Caco-2 (cell line): ENCODE measurements at regions not wholly inside any gene's neighbourhood (a gene's known extent, or its start where the extent isn't known, plus 50 kb on each side); places are given as distances from the start of the nearest gene placed in this dataset.

Source experiments
- BruUV-seq: library from RNA; stranded (reverse); fragments of 400-500 nt; replicated peaks from 2 replicates; lab custom pipeline; 2021; lab: Mats Ljungman, UMichigan
- CTCF ChIA-PET: fragments of 300-600 bp; sonication (Branson Sonifier 250); formaldehyde crosslinking; loops from one replicate; lab custom pipeline; 2022; ENCODE audit warnings: antibody characterized with exemption; lab: Charles Lee
- POLR2A ChIA-PET: fragments of 300-600 bp; sonication (Branson Sonifier 250); formaldehyde crosslinking; loops from one replicate; lab custom pipeline; 2022; ENCODE audit warnings: antibody characterized with exemption; lab: Charles Lee
- DNase-seq, 2 experiments: peaks; one replicate each; pipeline versions ENCODE4 v3.0.0 to v3.0.0-alpha.2; 2020 to 2022
- H3K27me3 ChIP-seq: replicated peaks from 2 replicates; pipeline ENCODE4 v1.6.0; 2011; ENCODE audit warnings: low read length; ENCODE audit not compliant: control insufficient read depth, insufficient read depth
- H3K36me3 ChIP-seq: 2 replicates; pipeline ENCODE4 v1.5.1; 2011; ENCODE audit warnings: low read length; ENCODE audit not compliant: control insufficient read depth, insufficient read depth
- H3K4me1 ChIP-seq: fragments of 250-450 bp; sonication (Bioruptor Pico); 2 replicates; pipeline ENCODE4 v1.5.1; 2020; ENCODE audit warnings: mild to moderate bottlenecking
- H3K4me3 ChIP-seq: 2 replicates; pipeline ENCODE4 v1.5.1; 2011; ENCODE audit warnings: low read depth, mild to moderate bottlenecking, control low read depth, low read length
- H3K9me3 ChIP-seq: fragments of 250-450 bp; sonication (Bioruptor Pico); 2 replicates; pipeline ENCODE4 v1.5.1; 2020; ENCODE audit warnings: mild to moderate bottlenecking, moderate library complexity
- H3K27ac Mint-ChIP-seq: one replicate; pipeline ENCODE4 v1.8.0; 2022; ENCODE audit warnings: mixed read lengths; ENCODE audit not compliant: unreplicated experiment
- H3K27me3 Mint-ChIP-seq: one replicate; pipeline ENCODE4 v1.8.0; 2022; ENCODE audit warnings: mixed read lengths; ENCODE audit not compliant: insufficient read depth, unreplicated experiment
- H3K36me3 Mint-ChIP-seq: one replicate; pipeline ENCODE4 v1.8.0; 2022; ENCODE audit warnings: mild to moderate bottlenecking, mixed read lengths; ENCODE audit not compliant: insufficient read depth, unreplicated experiment
- H3K4me1 Mint-ChIP-seq: one replicate; pipeline ENCODE4 v1.8.0; 2022; ENCODE audit warnings: low read depth, mixed read lengths; ENCODE audit not compliant: unreplicated experiment
- H3K4me3 Mint-ChIP-seq: one replicate; pipeline ENCODE4 v1.8.0; 2022; ENCODE audit warnings: mild to moderate bottlenecking, moderate library complexity, mixed read lengths; ENCODE audit not compliant: unreplicated experiment
- H3K9me3 Mint-ChIP-seq: one replicate; pipeline ENCODE4 v1.8.0; 2022; ENCODE audit warnings: mixed read lengths; ENCODE audit not compliant: unreplicated experiment
- intact Hi-C: fragments of 100-400 bp; cut with micrococcal nuclease; formaldehyde crosslinking; loops from one replicate; pipeline ENCODE4 v1.10.0; 2022; ENCODE audit not compliant: unreplicated experiment
- TF ChIP-seq, protein P1 (sequence below), 2 experiments: fragments of 200-600 bp in 1 of 2; IDR thresholded peaks; 1 replicate in 1 of 2; 2 replicates in 1 of 2; pipeline versions ENCODE4 v1.5.1 to v1.8.0; 2011 to 2022; ENCODE audit warnings: antibody characterized with exemption in 1 of 2, control low read depth in 1 of 2, inconsistent platforms in 1 of 2, low read depth in 1 of 2, low read length in 1 of 2, mild to moderate bottlenecking in 1 of 2, moderate library complexity in 1 of 2; ENCODE audit not compliant: insufficient read depth in 1 of 2, severe bottlenecking in 1 of 2, unreplicated experiment in 1 of 2

DNA sequence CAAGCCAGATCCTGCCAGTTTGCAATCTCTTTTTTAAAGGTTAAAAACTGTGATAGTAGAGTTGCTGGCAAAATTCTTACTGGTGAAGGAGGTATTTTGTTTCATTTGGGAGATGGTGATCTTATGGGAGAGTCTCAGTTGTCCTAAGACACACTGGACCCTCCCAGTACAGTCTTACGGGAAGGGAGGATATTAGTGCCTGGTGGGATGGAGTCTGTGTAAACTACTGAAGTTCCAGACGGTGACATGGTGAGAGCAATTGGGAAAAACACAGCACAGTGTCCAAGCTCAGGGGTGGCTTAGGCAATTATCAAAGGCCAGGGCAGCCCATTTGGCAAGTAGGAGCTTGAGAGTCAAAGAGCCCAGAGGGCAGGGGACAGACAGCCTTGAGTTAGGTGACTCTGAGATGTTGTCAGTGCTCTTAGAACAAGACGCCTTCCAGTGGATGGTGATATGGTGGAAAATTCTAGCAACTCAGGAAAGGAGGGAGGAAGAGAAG, 143.7 kb upstream of the CCDC68 start:
- peaks cover 18% of the 10 kb centered on the region for H3K4me1 Mint-ChIP-seq
- Histone ChIP-seq H3K4me3 (no peak overlapping the region), H3K4me1 (peaks cover 40% of the 10 kb centered on the region), H3K36me3 (no peaks in the 10 kb centered on the region), H3K27me3 (no peaks in the 10 kb centered on the region), H3K9me3 (no peaks in the 10 kb centered on the region)
- POLR2A ChIA-PET, result no interaction called here
- intact Hi-C loops, result no loop called here
- no peak for DNase-seq
- CTCF ChIA-PET, result no interaction called here
- H3K27me3 Mint-ChIP-seq, result no peaks in the 10 kb centered on the region
- peaks cover 10% of the 10 kb centered on the region for H3K9me3 Mint-ChIP-seq
- no peaks in the 10 kb centered on the region for H3K36me3 Mint-ChIP-seq
- peak overlapping the region; percentile 91 for H3K27ac Mint-ChIP-seq
- no TSS peak for BruUV-seq
- TF ChIP-seq, protein P1, sequence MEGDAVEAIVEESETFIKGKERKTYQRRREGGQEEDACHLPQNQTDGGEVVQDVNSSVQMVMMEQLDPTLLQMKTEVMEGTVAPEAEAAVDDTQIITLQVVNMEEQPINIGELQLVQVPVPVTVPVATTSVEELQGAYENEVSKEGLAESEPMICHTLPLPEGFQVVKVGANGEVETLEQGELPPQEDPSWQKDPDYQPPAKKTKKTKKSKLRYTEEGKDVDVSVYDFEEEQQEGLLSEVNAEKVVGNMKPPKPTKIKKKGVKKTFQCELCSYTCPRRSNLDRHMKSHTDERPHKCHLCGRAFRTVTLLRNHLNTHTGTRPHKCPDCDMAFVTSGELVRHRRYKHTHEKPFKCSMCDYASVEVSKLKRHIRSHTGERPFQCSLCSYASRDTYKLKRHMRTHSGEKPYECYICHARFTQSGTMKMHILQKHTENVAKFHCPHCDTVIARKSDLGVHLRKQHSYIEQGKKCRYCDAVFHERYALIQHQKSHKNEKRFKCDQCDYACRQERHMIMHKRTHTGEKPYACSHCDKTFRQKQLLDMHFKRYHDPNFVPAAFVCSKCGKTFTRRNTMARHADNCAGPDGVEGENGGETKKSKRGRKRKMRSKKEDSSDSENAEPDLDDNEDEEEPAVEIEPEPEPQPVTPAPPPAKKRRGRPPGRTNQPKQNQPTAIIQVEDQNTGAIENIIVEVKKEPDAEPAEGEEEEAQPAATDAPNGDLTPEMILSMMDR (IDR thresholded peaks at IDR 0.05; ENCODE audit: insufficient read depth in 1 of 2, low read depth in 1 of 2, low read length in 1 of 2, severe bottlenecking in 1 of 2, unreplicated experiment in 1 of 2), result no peak
- H3K4me3 Mint-ChIP-seq, result no peak overlapping the region

DNA sequence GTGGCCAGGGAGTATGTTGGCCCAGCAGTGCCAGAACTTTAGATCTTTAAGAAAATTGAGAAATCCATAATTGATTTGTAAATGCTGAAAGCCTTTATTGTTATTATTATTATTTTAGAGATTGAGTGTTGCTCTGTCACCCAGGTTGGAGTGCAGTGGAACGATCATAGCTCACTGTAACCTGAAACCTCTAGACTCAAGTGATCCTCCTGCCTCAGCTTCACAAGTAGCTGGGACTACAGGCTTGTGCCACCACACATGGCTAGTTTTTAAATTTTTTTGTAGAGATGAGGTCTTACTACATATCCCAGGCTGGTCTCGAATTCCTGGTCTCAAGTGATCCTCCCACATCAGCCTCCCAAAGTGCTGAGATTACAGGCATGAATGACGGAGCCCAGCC, 143.2 kb upstream of the CCDC68 start:
- Mint-ChIP-seq H3K4me3 (no peak overlapping the region), H3K9me3 (peaks cover 10% of the 10 kb centered on the region), H3K27ac (peak overlapping the region; percentile 91), H3K4me1 (peaks cover 23% of the 10 kb centered on the region), H3K27me3 (no peaks in the 10 kb centered on the region), H3K36me3 (no peaks in the 10 kb centered on the region)
- POLR2A ChIA-PET, result no interaction called here
- H3K9me3 ChIP-seq, result no peaks in the 10 kb centered on the region
- no peak for DNase-seq
- H3K4me1 ChIP-seq, result peaks cover 42% of the 10 kb centered on the region
- no peaks in the 10 kb centered on the region for H3K27me3 ChIP-seq
- no peaks in the 10 kb centered on the region for H3K36me3 ChIP-seq
- intact Hi-C loops, result no loop called here
- TF ChIP-seq, protein P1 (IDR thresholded peaks at IDR 0.05; ENCODE audit: insufficient read depth in 1 of 2, low read depth in 1 of 2, low read length in 1 of 2, severe bottlenecking in 1 of 2, unreplicated experiment in 1 of 2), result no peak
- CTCF ChIA-PET, result no interaction called here
- BruUV-seq, result no TSS peak
- H3K4me3 ChIP-seq, result no peak overlapping the region

DNA sequence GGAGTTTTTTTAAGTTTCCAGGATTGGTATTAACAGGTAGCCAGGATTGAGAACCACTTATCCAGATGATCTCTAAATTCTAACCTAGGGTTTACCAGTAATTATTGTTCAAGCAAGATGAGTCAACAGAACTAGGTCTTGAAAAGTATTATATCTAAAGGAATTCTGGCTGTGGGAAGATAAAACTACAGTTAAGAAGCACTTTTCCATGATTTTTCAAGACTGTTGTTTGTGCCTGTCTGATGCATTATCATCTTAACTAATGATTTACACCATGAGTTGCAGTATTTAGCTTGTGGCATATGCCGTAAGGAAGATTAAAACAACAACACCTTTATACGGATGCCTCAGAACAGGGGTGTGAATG, 142.2 kb upstream of the CCDC68 start:
- H3K27ac Mint-ChIP-seq, result peak overlapping the region; percentile 77
- POLR2A ChIA-PET, result no interaction called here
- CTCF ChIA-PET, result interaction anchor here (0.6 kb wide), 1 partner anchor 209 kb away, joined by 3 read pairs; no protein-coding TSS in a partner anchor
- no peaks in the 10 kb centered on the region for H3K36me3 ChIP-seq
- H3K4me1 ChIP-seq, result peaks cover 52% of the 10 kb centered on the region
- DNase-seq, result no peak
- no peaks in the 10 kb centered on the region for H3K27me3 Mint-ChIP-seq
- TF ChIP-seq, protein P1 (IDR thresholded peaks at IDR 0.05; ENCODE audit: insufficient read depth in 1 of 2, low read depth in 1 of 2, low read length in 1 of 2, severe bottlenecking in 1 of 2, unreplicated experiment in 1 of 2), result no peak
- BruUV-seq, result no TSS peak
- no peak overlapping the region for H3K4me3 Mint-ChIP-seq
- no peaks in the 10 kb centered on the region for H3K36me3 Mint-ChIP-seq
- H3K27me3 ChIP-seq, result no peaks in the 10 kb centered on the region
- H3K9me3 Mint-ChIP-seq, result peaks cover 10% of the 10 kb centered on the region
- no peak overlapping the region for H3K4me3 ChIP-seq
- no peaks in the 10 kb centered on the region for H3K9me3 ChIP-seq
- peaks cover 28% of the 10 kb centered on the region for H3K4me1 Mint-ChIP-seq
- intact Hi-C loops, result no loop called here
